ENCODE measurements at regions not wholly inside any gene's neighbourhood (a gene's known extent, or its start where the extent isn't known, plus 50 kb on each side); places are given as distances from the start of the nearest gene placed in this dataset.

GRCh38 chrX:67780694-67781109 is 236.9 kb downstream of the AR start:
- BruUV-seq (replicated peaks), result no TSS peak
- no peaks in the 10 kb centered on the region for H3K36me3 ChIP-seq (ENCODE audit: control insufficient read depth in 2 of 2, insufficient read depth in 2 of 2, low read length in 1 of 2)
- WGBS (ENCODE audit: insufficient coverage, insufficient replicate concordance, low lambda C conversion rate, missing lambda C conversion rate), result 0% methylated on average over 2 of the region's 2 CpGs
- in situ Hi-C loops (cut with MboI) (no loop called here), intact Hi-C loops (cut with micrococcal nuclease; ENCODE audit: unreplicated experiment) (no loop called here)
- no peaks in the 10 kb centered on the region for H3K4me1 ChIP-seq (ENCODE audit: control insufficient read depth, insufficient read depth, low read length)
- H2AFZ ChIP-seq (ENCODE audit: control insufficient read depth, low read depth, low read length), result no peak overlapping the region
- no peak for ATAC-seq
- TF ChIP-seq, protein P1, sequence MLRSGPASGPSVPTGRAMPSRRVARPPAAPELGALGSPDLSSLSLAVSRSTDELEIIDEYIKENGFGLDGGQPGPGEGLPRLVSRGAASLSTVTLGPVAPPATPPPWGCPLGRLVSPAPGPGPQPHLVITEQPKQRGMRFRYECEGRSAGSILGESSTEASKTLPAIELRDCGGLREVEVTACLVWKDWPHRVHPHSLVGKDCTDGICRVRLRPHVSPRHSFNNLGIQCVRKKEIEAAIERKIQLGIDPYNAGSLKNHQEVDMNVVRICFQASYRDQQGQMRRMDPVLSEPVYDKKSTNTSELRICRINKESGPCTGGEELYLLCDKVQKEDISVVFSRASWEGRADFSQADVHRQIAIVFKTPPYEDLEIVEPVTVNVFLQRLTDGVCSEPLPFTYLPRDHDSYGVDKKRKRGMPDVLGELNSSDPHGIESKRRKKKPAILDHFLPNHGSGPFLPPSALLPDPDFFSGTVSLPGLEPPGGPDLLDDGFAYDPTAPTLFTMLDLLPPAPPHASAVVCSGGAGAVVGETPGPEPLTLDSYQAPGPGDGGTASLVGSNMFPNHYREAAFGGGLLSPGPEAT (IDR thresholded peaks at IDR 0.05; ENCODE audit: low read depth), result no peak
- TF ChIP-seq GATAD2B (conservative IDR thresholded peaks at IDR 0.05; ENCODE audit: low read depth) (no peak), EZH2 (IDR thresholded peaks at IDR 0.05; ENCODE audit: borderline replicate concordance, control insufficient read depth, low read depth, low read length) (no peak), FOXK2 (IDR thresholded peaks at IDR 0.05) (no peak), NFIC (IDR thresholded peaks at IDR 0.05; ENCODE audit: low read depth, low read length) (no peak), ZNF217 (IDR thresholded peaks at IDR 0.05) (no peak), STAT3 (IDR thresholded peaks at IDR 0.05; ENCODE audit: low read depth, low read length) (no peak), RUNX3 (IDR thresholded peaks at IDR 0.05; ENCODE audit: low read length) (no peak), EP300 (IDR thresholded peaks at IDR 0.05; ENCODE audit: borderline replicate concordance in 1 of 2, control insufficient read depth in 1 of 2, low read depth in 2 of 2, low read length in 2 of 2) (no peak), KLF5 (IDR thresholded peaks at IDR 0.05; ENCODE audit: partially characterized antibody) (no peak), HDAC6 (IDR thresholded peaks at IDR 0.05; ENCODE audit: unreplicated experiment) (no peak), SMC3 (IDR thresholded peaks at IDR 0.05; ENCODE audit: borderline replicate concordance, low read length) (no peak), USF2 (IDR thresholded peaks at IDR 0.05; ENCODE audit: borderline replicate concordance, low read depth, low read length) (no peak), BMI1 (IDR thresholded peaks at IDR 0.05; ENCODE audit: borderline replicate concordance) (no peak), POLR2AphosphoS2 (IDR thresholded peaks at IDR 0.05; ENCODE audit: low read depth, low read length) (no peak), LARP7 (IDR thresholded peaks at IDR 0.05) (no peak)
- TF ChIP-seq, protein P2, sequence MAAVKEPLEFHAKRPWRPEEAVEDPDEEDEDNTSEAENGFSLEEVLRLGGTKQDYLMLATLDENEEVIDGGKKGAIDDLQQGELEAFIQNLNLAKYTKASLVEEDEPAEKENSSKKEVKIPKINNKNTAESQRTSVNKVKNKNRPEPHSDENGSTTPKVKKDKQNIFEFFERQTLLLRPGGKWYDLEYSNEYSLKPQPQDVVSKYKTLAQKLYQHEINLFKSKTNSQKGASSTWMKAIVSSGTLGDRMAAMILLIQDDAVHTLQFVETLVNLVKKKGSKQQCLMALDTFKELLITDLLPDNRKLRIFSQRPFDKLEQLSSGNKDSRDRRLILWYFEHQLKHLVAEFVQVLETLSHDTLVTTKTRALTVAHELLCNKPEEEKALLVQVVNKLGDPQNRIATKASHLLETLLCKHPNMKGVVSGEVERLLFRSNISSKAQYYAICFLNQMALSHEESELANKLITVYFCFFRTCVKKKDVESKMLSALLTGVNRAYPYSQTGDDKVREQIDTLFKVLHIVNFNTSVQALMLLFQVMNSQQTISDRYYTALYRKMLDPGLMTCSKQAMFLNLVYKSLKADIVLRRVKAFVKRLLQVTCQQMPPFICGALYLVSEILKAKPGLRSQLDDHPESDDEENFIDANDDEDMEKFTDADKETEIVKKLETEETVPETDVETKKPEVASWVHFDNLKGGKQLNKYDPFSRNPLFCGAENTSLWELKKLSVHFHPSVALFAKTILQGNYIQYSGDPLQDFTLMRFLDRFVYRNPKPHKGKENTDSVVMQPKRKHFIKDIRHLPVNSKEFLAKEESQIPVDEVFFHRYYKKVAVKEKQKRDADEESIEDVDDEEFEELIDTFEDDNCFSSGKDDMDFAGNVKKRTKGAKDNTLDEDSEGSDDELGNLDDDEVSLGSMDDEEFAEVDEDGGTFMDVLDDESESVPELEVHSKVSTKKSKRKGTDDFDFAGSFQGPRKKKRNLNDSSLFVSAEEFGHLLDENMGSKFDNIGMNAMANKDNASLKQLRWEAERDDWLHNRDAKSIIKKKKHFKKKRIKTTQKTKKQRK (IDR thresholded peaks at IDR 0.05; ENCODE audit: low read depth, low read length), result no peak
- ChIA-PET RAD21 (ENCODE audit: unreplicated experiment) (no interaction called here), CTCF (interaction anchor here (0.6 kb wide), 1 partner anchor 213 kb away, joined by 3 read pairs; no protein-coding TSS in a partner anchor), POLR2A (no interaction called here), SMC1A (ENCODE audit: uncharacterized antibody, unreplicated experiment) (interaction anchor here (1.1 kb wide), 1 partner anchor 45 kb away, joined by 3 read pairs; no protein-coding TSS in a partner anchor)
- no peak overlapping the region for H3K4me3 ChIP-seq
- no peaks in the 10 kb centered on the region for H3K79me2 ChIP-seq (ENCODE audit: control insufficient read depth, insufficient read depth, low read length)
- no peaks in the 10 kb centered on the region for H3K27me3 ChIP-seq (replicated peaks in 1 of 2; ENCODE audit: control insufficient read depth in 2 of 2, insufficient read depth in 2 of 2, low read length in 1 of 2)
- H3K9ac ChIP-seq (ENCODE audit: control insufficient read depth, insufficient read depth, low read length), result no peak overlapping the region
- FAIRE-seq, result no peak
- no peaks in the 10 kb centered on the region for H3K9me3 ChIP-seq (replicated peaks; ENCODE audit: control insufficient read depth, insufficient read depth, low read length)
- no peak overlapping the region for H3K4me2 ChIP-seq (ENCODE audit: control insufficient read depth, insufficient read depth)
- DNase-seq (ENCODE audit: low read depth, low spot score), result no peak
- H3K27ac ChIP-seq (ENCODE audit: control insufficient read depth, insufficient read depth), result no peak overlapping the region
- no peaks in the 10 kb centered on the region for H4K20me1 ChIP-seq (ENCODE audit: control insufficient read depth, insufficient read depth)
